ENCODE measurements at regions not wholly inside any gene's neighbourhood (a gene's known extent, or its start where the extent isn't known, plus 50 kb on each side); places are given as distances from the start of the nearest gene placed in this dataset.

DNA sequence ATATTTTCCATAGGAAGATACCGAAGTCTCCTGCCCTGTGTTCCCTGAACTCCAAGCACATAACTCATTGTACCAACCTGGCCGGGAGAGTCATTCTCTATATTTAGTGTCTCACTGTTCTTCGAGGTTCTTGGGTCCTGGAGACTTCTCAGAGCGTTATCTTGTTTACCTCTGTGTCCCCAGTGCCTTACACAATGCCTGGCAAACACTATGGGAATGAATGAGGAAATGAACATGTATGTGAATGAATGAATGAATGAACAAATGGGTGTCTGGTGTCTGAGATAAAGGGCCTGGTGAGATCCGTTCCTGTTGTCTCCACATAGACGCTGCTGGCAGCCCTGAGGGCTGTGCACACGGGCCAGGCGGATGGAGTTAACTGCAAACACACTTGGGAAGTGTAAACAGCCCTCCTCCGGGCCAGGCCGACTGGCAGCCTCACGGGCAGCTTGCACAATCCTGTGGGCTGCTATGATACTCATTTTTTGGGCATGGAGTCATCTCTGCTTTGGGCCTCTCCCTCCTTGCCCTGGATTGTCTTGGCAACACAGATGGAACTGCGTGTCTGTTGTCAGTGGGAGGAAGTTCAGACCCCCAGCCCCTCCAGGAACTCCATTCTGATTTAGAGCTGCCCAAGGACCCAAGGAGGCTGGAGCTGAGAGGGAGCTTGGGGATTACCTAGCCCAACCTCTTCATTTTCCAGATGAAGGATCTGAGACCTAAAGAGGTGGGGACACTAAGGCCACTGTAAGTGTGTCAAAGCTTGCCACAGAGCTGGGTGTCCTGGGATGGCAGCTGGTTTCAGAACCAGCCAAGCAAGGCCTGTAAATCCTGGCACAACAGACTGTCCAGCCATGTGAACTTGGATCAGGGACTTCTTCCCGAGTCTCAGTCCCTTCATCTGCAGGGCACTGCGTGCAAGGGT, 124.4 kb downstream of the INHBB start:
- DNase-seq: no peak
- in situ Hi-C loops (cut with MboI; ENCODE audit: low pct_unique_long_range_greater_than_20kb, low sequenced_read_pairs): no loop called here

DNA sequence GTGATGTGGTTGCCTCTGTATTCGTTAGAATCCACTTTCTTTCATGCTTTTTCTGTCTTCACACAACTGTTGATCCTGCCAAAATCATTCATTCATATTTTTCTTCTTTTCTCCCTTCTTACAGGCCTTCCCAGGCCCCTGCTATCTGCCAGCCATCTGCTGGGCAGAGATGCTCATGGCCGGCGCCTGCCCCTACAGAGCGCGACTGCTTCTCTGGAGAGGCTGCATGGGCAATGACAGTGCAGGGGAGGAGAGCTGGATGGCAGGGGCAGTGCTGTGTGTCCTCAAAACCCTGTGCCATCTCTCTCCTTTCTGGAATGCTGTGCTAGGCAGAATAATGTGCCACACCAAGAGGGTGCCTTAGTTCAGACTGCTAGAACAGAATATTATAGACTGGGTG, 125.2 kb downstream of the INHBB start:
- no peak for DNase-seq
- in situ Hi-C loops (cut with MboI; ENCODE audit: low pct_unique_long_range_greater_than_20kb, low sequenced_read_pairs): no loop called here

DNA sequence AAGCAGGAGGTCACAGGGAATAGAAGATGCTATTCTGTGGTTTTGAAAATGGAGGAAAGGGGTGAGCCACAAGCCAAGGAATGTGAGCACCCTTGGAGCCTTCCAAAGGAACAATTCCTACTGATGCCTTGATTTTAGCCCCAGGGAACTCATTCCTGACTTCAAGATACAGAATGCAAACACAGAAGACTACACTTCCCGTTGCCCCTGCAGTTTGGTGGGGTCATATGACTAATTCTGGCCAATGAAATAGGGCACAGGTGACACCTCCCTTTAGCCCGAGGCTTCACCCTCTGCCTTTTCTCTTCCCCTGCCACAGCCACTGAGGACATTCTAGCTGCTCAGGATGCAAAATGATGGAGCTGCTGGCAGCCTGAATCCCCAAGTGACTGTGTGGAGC, 126.1 kb downstream of the INHBB start:
- DNase-seq: no peak
- in situ Hi-C loops (cut with MboI; ENCODE audit: low pct_unique_long_range_greater_than_20kb, low sequenced_read_pairs): no loop called here

DNA sequence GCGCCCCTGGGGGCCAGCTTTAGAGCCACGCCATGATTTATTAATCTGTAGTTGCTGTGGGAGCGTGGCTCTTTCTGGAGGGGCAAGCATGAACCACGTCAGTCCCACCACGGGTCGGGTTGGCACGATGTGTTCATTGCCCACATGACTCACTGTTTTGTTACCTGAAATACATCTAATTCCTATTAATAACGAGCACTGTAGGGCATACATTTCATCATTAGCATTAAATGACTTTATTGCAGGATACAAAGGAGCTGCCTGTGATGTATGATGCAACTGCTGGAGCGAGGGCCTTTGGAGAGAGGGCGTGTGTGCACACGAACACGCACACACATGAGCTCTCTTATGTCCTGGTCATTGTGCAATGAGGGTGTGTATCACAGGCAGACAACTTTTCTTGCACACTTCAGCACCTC, 127.0 kb downstream of the INHBB start:
- in situ Hi-C loops (cut with MboI; ENCODE audit: low pct_unique_long_range_greater_than_20kb, low sequenced_read_pairs): no loop called here
- no peak for DNase-seq

DNA sequence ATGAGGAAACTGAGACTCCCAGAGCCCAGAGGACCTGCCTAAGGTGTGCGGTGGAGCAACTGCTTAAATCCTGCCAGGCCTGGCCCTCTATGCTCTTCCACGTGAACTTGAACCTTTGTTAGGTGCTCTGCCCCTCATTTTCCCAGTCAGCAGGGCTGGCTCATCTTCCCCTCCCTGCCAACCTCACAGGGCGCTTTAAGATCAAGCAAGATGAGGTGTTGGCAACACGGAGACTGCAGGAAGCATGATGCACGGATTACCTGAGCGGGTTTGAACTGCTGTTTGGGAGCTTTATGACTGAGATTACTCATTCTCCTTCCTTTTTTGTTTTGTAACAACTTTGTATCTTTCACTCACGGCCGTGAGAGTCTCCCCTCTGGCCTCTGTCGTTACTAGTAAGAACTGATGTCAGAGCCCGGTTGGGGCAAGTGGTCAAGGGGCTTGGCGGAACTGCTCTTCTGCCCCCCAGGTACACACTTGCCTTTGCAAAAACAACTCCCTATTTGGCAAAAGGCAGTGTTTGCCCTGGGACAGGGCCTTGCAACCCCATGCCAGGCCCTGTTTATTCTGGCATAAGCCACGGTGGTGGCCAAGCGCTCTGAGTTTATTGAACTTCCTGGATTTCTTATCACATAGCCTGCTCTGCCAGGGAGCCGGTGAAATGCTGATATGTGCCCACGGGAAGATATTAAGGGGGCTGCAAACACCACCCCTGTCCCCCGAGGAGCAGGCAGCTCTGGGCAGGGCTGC, 127.8 kb downstream of the INHBB start:
- DNase-seq: no peak
- in situ Hi-C loops (cut with MboI; ENCODE audit: low pct_unique_long_range_greater_than_20kb, low sequenced_read_pairs): no loop called here

DNA sequence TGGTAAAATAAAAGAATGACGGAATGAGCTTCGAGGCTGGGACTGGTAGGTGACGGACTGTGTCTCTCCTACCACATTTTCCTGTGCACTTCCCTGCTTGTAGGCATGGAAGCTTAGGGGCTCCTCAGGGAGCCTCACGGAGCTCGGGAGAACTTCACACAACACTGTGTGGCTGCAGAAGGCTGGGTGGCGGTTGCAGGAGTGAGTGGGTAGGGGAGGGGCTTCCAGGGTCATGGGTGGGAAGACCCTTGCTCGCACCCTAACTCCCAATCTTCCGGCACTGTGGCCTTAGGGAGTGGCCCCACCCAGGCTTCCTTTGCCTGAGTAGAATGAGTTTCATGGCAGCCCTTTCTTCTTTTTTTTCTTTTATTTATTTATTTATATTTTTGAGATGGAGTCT, 128.6 kb downstream of the INHBB start:
- DNase-seq: no peak
- in situ Hi-C loops (cut with MboI; ENCODE audit: low pct_unique_long_range_greater_than_20kb, low sequenced_read_pairs): no loop called here

DNA sequence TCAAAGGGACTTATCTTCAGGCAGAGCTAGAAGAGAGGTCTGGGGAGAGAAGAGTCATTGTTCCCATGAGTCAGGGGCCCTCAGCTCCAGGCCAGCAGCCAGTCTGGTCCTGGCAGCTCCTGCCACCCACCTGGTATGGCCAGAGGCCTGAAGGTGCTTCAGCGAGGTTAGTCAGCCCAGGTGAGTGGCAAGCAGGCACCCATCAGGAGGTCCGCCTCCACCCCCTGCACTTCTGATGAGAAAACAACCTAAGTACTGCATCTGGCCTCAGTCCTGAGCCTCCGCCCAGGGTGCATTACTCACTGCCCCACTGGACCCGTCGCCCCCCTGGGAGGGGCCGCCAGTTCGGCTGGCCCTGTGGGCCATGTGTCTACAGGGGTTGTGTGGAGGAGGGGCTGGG, 130.2 kb downstream of the INHBB start:
- in situ Hi-C loops (cut with MboI; ENCODE audit: low pct_unique_long_range_greater_than_20kb, low sequenced_read_pairs): no loop called here
- no peak for DNase-seq

DNA sequence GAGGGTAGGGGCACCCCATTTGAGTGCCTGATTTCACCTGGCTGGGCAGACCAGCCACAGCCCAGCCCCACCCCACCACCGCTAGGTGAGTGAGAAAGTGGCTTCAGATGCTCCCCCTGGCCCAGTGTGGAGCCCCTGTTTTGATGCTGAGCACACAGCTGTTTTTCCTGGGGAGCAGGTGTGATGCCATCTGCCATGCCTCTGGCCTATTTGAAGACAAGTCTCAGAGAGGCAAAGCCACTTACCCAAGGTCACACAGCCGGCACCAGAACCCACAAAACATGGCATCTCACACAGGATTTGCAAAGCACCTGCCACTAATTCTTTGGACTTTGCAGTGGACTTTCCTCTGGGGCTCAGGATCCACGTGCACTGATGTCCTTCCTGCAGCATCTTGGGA, 131.3 kb downstream of the INHBB start:
- no peak for DNase-seq
- in situ Hi-C loops (cut with MboI; ENCODE audit: low pct_unique_long_range_greater_than_20kb, low sequenced_read_pairs): no loop called here

DNA sequence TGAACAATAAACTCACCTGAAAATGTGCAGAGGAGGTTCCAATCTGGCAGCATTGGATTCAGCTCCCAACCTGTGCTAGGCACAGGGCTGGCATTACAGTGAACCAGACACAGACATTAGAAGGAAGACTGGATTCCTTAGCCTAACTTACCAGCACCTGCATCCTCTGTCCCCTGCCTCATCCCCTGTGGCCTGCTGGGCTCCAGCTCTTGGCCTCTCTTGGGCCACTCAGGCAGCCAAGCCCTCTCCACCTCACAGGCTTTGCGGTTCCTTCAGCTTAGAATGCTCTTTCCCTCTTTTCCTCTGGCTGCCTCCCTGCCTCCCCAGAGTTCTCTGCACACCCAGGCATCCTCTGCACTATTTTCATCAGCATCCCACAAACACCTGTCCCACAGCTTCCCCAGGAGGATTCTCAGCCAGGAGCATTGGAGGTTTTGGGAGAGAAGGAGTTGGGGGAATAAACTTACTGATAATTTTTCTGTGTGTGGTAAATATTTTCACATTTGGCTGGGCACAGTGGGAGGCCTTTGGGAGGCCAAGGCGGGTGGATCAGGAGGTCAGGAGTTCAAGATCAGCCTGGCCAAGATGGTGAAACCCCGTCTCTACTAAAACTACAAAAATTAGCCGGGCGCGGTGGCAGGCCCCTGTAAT, 132.0 kb downstream of the INHBB start:
- in situ Hi-C loops (cut with MboI; ENCODE audit: low pct_unique_long_range_greater_than_20kb, low sequenced_read_pairs): no loop called here
- no peak for DNase-seq

DNA sequence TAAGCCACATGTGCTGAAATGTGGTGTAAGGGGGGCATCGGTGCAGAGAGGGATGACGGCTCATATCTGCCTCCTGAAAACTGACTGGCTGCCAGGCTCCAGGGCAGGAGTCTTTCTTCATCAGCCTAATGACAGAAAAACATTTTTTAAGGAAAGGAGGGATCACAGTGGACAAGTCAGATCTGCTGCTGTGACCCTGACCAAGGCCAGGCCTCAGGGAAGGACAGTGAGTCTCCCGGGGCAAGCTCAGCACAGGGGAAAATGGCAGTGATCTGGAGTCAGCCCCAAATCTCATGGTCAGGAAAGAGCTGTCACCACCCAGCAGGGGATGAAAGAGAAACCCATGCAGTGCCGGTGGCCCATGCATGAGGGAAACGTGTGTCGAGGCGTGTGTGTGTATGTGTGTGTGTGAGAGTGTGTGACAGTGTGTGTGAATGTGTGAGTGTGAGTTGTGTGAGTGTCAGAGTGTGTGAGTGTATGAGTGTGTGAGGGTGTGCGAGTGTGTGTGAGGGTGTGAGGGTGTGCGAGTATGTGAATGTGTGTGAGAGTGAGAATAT, 134.5 kb downstream of the INHBB start:
- in situ Hi-C loops (cut with MboI; ENCODE audit: low pct_unique_long_range_greater_than_20kb, low sequenced_read_pairs): no loop called here
- no peak for DNase-seq

DNA sequence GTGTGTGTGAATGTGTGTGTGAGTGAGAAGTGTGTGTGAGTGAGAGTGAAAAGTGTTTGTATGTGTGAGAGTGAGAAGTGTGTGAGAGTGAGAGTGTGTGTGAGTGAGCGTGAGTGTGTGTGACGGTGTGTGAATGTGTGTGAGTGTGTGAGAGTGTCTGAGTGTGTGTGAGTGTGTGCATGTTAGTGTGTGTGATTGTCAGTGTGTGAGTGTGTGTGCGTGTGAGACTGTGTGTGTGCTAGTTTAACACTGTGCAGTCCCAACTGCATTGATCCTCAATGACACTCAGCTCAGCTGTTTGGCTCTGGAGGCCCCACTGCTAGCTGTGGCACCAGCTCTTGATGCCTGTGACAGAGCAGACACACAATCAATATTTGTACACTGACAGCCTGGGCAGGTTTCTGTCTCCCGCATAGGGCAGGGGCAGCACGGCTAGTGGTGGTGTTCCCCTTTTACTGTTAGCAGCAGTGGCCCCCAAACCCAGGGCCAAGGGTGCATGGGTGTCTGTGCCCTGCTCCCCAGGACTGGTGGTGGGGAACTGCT, 135.0 kb downstream of the INHBB start:
- in situ Hi-C loops (cut with MboI; ENCODE audit: low pct_unique_long_range_greater_than_20kb, low sequenced_read_pairs): no loop called here

DNA sequence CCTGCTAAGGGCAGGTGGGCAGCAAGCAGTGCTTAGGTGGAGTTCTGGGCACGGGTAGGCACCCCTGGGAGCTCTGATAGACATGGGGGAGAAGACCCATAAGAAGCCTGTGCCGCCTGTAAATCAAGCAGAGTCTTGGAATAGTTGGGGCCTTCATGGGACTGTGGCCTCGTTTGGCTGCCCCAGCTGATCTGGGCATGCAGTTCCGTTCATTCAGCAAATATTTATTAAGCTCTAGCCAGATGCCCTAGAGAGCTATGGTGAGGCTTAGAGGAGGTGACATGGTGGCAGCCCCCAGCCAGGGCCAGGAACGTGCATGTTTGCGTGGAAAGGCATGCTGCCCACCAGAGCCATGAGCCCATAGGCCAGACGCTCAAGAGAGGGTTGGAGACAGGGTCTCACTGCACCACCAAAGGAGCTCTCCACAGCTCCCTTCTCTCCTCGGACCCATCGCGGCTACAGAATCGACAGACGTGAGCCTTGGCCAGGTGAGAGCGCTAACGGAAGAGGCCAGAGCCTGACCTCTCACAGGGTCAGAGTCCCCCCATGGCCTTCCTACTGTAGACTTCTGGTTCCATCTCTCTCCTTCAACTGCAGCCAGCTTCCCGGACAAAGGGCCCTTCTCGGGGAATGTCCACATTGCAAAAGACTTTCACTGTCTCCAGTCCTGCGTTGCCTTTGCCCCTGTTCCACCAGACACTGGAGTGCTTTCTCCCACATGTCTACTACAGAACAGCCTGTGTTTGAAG, 135.7 kb downstream of the INHBB start:
- no peak for DNase-seq
- in situ Hi-C loops (cut with MboI; ENCODE audit: low pct_unique_long_range_greater_than_20kb, low sequenced_read_pairs): no loop called here

More for the DNA sequence above, 135.0 kb downstream of the INHBB start:
- DNase-seq: no peak

DNA sequence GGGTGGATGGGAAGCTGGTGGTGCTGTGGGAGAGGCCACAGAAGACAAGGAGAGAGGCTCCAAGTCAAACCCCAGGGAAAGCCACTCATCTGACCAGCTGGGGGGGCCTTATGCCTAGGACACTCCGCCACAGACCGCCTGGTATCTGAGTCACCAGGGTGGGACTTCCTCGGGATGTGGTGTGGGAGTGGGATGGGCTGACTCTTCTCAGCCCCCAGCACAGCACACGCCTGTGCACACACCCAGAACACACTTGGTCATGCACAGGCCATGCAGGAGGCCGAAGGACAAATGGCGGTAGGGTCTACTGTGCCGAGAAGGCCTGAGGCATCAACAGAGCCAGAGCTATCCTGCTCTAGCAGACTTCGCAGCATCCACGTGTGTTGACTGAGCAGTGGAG, 136.4 kb downstream of the INHBB start:
- DNase-seq: no peak
- in situ Hi-C loops (cut with MboI; ENCODE audit: low pct_unique_long_range_greater_than_20kb, low sequenced_read_pairs): no loop called here

DNA sequence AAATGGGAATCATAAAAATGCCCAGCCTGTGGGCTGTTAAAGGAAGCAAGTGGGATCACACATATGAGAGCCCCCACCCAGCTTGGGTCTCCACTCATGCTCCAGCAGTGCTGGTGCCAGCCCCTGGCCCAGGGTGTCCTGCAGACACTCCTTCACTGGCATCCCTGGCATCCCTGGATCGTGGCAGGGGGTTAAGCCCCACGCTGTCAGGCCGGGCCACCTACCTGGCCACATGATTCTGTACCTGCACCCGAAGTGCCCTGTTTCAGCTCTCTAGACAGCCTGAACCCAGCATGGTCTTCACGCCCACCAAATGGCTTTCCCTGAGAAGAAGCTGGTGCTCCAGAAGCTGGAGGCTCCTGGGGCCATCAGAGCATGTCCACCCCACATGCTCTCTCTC, 137.4 kb downstream of the INHBB start:
- DNase-seq: no peak
- in situ Hi-C loops (cut with MboI; ENCODE audit: low pct_unique_long_range_greater_than_20kb, low sequenced_read_pairs): no loop called here

DNA sequence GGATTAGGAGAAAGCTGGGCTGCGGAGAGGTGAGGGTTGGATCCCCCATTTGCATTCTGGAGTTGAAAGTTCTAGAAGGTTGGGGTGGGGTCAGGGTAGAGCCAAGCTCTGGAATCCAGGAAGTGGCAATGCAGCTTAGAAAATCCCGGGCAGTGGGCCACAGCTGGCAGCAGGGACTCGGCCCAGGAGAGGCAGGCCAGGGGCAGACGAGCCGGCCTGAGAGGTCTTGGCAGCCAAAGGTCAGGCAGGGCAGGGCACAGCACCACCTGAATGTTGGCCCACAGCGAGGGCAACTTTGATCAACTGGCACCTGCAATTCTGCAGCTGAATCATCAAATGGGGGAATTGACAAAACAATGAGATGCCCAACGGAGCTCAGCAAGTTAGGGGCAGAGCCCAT, 139.2 kb downstream of the INHBB start:
- no peak for DNase-seq
- in situ Hi-C loops (cut with MboI; ENCODE audit: low pct_unique_long_range_greater_than_20kb, low sequenced_read_pairs): no loop called here

DNA sequence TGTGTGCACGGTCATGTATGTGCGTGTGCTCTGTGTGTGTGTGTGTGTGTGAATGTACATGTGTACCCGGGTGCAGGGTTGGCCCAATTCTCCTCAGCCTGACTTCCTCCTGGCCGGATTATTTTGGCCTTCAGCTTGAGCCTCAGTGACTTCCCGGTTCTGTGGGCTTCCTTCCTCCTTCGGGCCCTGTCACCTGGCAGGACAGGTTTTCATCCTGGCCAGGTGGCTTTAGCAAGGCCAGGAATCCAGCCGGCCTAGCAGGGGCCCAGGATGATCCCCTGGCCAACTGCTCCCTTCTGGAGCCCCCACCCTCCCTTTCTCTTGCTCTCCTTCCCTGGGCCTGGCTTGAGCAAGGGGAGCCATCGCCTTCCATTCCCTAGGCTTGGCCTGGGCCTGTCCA, 140.5 kb downstream of the INHBB start:
- in situ Hi-C loops (cut with MboI; ENCODE audit: low pct_unique_long_range_greater_than_20kb, low sequenced_read_pairs): no loop called here

DNA sequence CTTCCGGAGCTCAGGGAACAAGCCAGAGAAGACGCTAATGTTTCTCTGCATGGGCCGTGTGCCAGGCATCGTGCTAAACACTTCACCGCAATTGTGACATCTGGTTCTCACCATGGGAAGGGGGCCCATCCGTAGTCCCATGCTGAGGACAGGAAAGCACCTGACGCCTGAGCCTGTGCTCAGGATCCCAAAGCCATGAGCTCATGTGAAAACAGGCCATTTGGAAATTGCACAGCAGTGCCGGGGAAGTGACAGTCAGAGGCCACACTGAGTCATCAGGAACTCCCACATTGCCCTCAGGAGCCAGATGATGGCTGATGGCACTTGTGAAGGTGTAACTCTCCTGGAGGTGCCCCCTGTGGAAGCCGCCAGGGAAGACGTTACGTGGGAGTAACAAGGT, 141.0 kb downstream of the INHBB start:
- no peak for DNase-seq
- in situ Hi-C loops (cut with MboI; ENCODE audit: low pct_unique_long_range_greater_than_20kb, low sequenced_read_pairs): no loop called here

More for the DNA sequence above, 140.5 kb downstream of the INHBB start:
- DNase-seq: no peak

DNA sequence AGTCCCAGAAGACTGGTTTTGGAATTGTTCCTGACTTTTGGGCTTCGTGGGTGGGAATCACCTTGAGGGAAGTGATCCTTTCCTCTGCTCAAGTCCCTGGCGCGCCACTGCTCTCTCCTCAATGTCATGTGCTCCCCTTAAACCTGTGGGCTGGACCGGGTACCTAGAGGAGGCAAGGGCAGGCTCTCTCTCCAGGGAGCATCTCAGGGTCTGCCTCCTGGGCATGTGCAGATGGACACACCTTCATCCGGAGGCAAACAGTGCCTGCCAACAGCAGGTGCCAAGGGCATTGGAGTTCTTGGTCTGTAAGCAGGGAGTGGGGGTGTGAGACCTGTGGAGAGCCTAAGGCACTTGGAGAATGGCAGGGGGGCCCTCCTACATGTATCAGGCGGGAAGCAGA, 142.6 kb downstream of the INHBB start:
- DNase-seq: no peak
- in situ Hi-C loops (cut with MboI; ENCODE audit: low pct_unique_long_range_greater_than_20kb, low sequenced_read_pairs): no loop called here

DNA sequence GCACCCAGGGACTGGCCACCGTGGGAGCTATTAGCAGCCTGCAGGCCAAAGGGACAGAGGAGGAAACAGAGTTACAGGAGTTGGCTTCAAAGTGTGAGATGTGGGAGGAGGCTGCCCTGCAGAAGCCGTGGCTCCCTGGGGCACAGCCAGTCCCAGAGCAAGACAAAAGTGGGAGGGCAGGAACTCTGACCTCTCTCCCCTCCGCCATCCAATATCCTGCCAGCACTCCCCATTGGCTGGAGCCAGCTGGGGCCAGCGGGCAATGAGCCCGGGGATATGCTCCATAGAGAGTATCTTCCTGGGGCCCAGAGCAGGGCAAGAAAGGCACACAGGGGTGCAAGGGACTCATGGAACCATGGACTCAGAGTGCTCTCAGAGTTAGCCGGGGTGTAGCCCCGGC, 143.1 kb downstream of the INHBB start:
- in situ Hi-C loops (cut with MboI; ENCODE audit: low pct_unique_long_range_greater_than_20kb, low sequenced_read_pairs): no loop called here
- no peak for DNase-seq
